Ascending aorta (tissue), 2 donors: ENCODE measurements at regions not wholly inside any gene's neighbourhood (a gene's known extent, or its start where the extent isn't known, plus 50 kb on each side); places are given as distances from the start of the nearest gene placed in this dataset.

Experiments
- DNase-seq, 2 donors: peaks; one replicate each; pipeline ENCODE4 v3.0.0-alpha.2; 2019; ENCODE audit warnings: low spot score in 2 of 2
- H3K27ac ChIP-seq, 2 donors: fragments of 200-600 bp; sonication (generic); one replicate each; pipeline ENCODE4 v1.5.1; 2016 to 2017; ENCODE audit warnings: mild to moderate bottlenecking in 1 of 2
- H3K27me3 ChIP-seq: fragments of 200-600 bp; sonication (generic); one replicate; pipeline ENCODE4 v1.5.1; 2017
- H3K36me3 ChIP-seq, 2 donors: fragments of 200-600 bp; sonication (generic); one replicate each; pipeline ENCODE4 v1.5.1; 2016
- H3K4me1 ChIP-seq, 2 donors: fragments of 200-600 bp; sonication (generic); one replicate each; pipeline ENCODE4 v1.5.1; 2016 to 2017; ENCODE audit warnings: mild to moderate bottlenecking in 1 of 2
- H3K4me3 ChIP-seq, 2 donors: fragments of 200-600 bp; sonication (generic); one replicate each; pipeline ENCODE4 v1.5.1; 2016 to 2017; ENCODE audit warnings: mild to moderate bottlenecking in 1 of 2
- H3K9me3 ChIP-seq, 2 donors: fragments of 200-600 bp; sonication (generic); one replicate each; pipeline ENCODE4 v1.5.1; 2016
- intact Hi-C: fragments of 100-400 bp; cut with DNase I; formaldehyde crosslinking; loops from one replicate; pipeline ENCODE4 v1.15.1; 2023
- TF ChIP-seq, protein P1 (sequence below), 3 experiments: fragments of 200-600 bp in 2 of 3; fragments of 450-650 bp in 1 of 3; sonication (generic) in 2 of 3; IDR thresholded peaks; one replicate each; pipeline ENCODE4 v1.5.1; 2016 to 2019; ENCODE audit warnings: antibody characterized with exemption in 3 of 3, mild to moderate bottlenecking in 1 of 3, moderate library complexity in 1 of 3

DNA sequence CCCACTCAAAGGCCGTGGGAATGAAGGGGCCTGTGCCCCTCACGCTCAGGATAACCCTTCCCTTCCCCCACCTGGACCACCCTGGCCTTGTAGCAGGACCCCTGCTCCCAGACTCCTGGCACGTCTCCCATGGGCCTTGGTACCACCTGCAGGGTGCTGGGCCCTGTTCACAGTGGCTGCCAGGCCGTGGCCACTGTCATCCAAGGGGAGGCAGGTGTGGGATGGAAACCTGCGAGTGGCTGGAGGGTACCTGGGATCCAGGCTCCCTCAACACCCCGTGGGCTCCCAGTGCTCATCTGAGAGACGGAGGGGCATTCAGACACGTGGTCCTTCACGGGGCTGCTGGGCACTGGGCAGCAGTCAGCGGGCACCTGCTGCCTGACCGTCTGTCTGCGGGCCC lies 75.6 kb upstream of the CIBAR2 start:
- intact Hi-C loops: no loop called here
- DNase-seq: no peak
- H3K4me3 ChIP-seq: no peak overlapping the region
- no peak overlapping the region for H3K27ac ChIP-seq
- H3K4me1 ChIP-seq: peaks cover 0 to 9% of the 10 kb centered on the region in 2 donors
- peaks cover 0 to 11% of the 10 kb centered on the region in 2 donors for H3K9me3 ChIP-seq
- TF ChIP-seq, protein P1, sequence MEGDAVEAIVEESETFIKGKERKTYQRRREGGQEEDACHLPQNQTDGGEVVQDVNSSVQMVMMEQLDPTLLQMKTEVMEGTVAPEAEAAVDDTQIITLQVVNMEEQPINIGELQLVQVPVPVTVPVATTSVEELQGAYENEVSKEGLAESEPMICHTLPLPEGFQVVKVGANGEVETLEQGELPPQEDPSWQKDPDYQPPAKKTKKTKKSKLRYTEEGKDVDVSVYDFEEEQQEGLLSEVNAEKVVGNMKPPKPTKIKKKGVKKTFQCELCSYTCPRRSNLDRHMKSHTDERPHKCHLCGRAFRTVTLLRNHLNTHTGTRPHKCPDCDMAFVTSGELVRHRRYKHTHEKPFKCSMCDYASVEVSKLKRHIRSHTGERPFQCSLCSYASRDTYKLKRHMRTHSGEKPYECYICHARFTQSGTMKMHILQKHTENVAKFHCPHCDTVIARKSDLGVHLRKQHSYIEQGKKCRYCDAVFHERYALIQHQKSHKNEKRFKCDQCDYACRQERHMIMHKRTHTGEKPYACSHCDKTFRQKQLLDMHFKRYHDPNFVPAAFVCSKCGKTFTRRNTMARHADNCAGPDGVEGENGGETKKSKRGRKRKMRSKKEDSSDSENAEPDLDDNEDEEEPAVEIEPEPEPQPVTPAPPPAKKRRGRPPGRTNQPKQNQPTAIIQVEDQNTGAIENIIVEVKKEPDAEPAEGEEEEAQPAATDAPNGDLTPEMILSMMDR (IDR thresholded peaks at IDR 0.05): no peak
- H3K27me3 ChIP-seq: no peaks in the 10 kb centered on the region
- H3K36me3 ChIP-seq: no peaks in the 10 kb centered on the region

DNA sequence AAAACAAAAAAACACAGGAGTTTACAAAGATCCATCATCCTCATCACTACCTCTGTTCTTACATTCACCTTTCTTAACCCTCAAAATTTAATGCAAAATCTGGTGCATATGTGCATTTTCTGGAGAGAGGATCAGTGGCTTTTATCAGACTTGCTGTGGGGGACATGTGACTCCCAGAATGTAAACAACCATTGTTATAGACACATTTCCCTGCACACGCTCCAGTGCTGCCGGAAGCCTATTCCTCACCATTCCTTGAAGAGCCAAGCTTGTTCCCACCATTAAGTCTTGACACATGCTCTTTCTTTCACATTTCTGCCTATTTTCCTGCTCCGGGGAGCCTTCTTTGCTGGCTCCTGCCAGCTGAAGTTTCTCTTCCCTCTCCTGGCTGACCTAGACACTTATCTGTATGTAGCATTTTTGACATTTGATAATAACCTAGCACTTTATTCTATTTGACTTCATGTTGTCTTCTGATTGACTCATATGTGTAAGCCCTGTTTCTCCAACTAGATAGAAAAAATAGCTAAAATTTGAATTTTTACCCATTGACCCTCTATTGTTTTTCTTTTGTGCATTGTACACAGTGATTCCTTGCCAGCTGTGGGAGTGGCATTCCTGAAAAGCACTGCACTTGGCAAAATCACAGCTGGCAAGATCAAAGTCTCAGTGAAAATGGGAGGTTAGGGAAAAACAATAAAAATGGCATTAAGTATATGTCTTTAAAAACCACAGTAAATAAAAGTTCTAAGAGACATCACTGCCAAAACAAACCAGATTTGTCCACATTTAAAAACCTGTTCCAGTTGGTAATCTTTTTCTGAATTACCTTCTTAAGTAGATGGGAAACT lies 76.8 kb upstream of the CIBAR2 start:
- TF ChIP-seq, protein P1 (IDR thresholded peaks at IDR 0.05): no peak
- DNase-seq: no peak
- Histone ChIP-seq H3K36me3 (no peaks in the 10 kb centered on the region), H3K9me3 (peaks cover 0 to 11% of the 10 kb centered on the region in 2 donors), H3K27me3 (no peaks in the 10 kb centered on the region), H3K4me3 (no peak overlapping the region), H3K4me1 (peaks cover 0 to 11% of the 10 kb centered on the region in 2 donors), H3K27ac (no peak overlapping the region)
- intact Hi-C loops: no loop called here

DNA sequence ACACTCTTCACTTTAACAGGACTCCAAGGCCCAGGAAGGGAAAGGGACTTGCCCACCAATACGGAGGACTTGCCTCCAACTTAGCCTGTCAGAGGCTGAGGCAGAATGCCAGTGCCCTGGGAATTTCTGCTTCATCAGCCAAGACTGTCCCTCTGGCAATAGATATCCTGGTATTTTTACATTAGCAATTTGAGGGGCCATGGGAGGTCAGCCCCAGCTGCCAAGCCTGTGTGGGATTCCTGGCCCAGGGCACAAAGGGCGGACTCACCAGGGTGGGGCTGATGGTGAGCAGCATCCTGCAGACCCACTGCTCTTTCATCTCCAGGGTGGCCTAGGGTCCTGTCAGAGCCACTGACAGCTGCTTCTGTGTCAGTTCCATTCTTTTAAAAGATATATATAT lies 78.3 kb upstream of the CIBAR2 start:
- TF ChIP-seq, protein P1 (IDR thresholded peaks at IDR 0.05): no peak
- H3K27ac ChIP-seq: no peak overlapping the region
- intact Hi-C loops: no loop called here
- peaks cover 0 to 11% of the 10 kb centered on the region in 2 donors for H3K4me1 ChIP-seq
- H3K4me3 ChIP-seq: no peak overlapping the region
- no peaks in the 10 kb centered on the region for H3K27me3 ChIP-seq
- no peaks in the 10 kb centered on the region for H3K36me3 ChIP-seq
- no peak for DNase-seq
- H3K9me3 ChIP-seq: peaks cover 0 to 11% of the 10 kb centered on the region in 2 donors

DNA sequence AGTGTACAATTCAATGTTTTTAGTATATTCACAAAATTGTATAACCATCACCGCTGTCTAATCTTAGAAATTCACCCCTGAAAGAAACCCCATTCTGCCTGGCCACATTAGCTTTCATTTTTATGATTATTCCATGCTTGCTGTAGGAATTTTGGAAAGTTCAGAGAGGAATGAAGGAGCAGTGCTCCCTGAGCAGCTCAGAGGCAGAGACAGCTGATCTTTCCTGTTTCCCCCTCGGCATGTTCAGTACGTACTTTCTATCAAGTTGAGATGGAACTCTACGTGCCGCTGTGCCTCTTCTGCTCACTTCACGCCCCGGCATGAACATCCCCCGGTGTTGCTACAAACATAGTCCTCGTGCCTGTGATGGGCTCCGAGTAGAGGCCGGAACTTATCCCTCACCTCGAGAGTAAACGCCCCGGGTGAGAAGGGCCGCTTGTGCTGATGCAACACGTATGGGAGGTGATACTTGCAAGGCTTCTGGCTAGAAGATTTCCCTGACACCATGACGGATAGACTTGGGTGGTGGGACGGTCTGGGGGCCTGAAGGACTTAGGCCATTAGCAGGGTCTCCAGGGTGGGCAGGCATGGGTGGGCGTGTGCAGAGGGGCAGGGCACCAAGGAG lies 79.2 kb upstream of the CIBAR2 start:
- Histone ChIP-seq H3K27me3 (no peaks in the 10 kb centered on the region), H3K36me3 (no peaks in the 10 kb centered on the region), H3K9me3 (peaks cover 0 to 11% of the 10 kb centered on the region in 2 donors), H3K4me3 (no peak overlapping the region), H3K4me1 (peaks cover 6 to 19% of the 10 kb centered on the region in 2 donors), H3K27ac (no peak overlapping the region)
- intact Hi-C loops: no loop called here
- no peak for DNase-seq
- TF ChIP-seq, protein P1 (IDR thresholded peaks at IDR 0.05): no peak

DNA sequence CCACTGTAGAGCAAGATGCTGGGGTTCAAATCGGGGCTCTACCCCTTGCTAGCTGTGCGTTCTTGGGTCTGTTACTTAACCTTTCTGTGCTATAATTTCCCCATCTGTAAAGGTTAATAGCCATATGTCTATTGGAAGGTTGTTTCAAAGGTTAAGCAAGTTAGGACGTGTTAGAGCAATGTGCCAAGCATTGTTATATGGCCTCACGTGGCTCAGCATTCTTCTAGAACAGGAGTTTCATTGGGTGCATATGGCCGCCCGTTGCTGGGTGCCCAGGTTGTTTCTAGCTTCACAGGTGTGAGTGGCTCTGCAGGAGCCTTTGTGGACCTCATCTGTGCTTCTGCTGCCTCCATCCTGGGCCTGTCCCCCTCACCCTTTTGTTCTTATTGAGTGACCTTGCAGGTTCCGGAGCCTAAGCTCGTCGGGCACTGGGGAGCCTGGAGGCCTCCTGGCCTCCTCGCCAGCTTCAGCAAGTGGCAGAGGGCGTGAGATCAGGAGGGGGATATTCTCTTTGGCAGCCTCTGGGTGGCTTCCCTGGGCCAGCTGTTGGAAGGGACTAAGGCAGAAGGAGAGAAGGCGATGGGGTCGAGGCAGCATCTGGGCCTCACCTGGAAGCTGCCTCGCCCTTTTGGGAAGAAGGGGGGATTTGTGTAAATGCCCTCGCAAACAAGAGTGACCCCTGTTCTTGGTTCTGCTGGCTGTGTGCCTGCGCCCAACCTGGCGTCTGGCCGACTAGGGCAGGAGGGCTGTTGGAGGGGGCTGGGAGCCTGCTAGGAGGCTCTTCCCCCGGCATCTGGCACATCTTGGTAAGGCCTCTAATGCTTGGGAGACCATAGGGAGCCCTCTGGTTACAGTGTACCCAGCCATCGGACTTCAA lies 80.2 kb upstream of the CIBAR2 start:
- intact Hi-C loops: no loop called here
- H3K27ac ChIP-seq: no peak overlapping the region

More for the DNA sequence above, 80.2 kb upstream of the CIBAR2 start:
- Histone ChIP-seq H3K9me3 (peaks cover 0 to 11% of the 10 kb centered on the region in 2 donors), H3K4me3 (no peak overlapping the region), H3K4me1 (peaks cover 13 to 23% of the 10 kb centered on the region in 2 donors), H3K36me3 (no peaks in the 10 kb centered on the region), H3K27me3 (no peaks in the 10 kb centered on the region)
- TF ChIP-seq, protein P1 (IDR thresholded peaks at IDR 0.05): no peak
- DNase-seq: no peak
